ENCODE measurements at regions not wholly inside any gene's neighbourhood (a gene's known extent, or its start where the extent isn't known, plus 50 kb on each side); places are given as distances from the start of the nearest gene placed in this dataset.

DNA sequence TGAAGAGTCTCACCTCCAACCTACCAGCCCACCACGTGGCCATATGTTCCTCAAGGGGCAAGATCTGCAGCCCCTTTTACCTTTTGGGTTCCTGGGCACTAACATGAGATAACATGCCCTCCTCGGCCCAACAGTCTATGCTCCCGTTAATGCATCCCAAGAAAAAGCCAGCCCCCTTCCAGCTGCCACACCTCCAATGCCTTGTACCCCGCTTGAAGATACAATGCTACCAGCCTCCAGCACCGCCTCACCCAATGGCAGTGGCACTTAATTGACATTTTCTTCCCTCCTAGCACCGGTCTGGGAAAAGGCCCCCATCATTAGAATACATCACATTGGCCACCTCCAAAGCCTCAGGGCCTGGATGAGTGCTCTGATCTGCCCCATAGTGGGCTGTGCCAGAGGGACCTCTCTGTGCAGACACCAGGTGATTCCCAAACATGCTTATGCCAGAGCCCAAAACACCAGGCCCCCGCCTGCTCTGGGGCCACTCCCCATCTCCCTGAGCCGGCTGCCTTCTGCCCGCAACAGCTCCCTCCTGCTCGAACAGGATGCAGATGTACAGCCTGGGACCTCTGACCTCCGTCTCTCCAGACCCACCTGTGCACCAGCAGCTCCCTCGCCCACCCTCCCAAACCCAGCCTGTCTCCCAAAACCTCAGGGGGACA is 118.3 kb downstream of the NCOR2 start:
- peaks cover 48% of the 10 kb centered on the region for H3K4me1 ChIP-seq (ENCODE audit: insufficient read depth, low read length)
- CTCF ChIA-PET = no interaction called here
- no peak overlapping the region for H3K27ac Mint-ChIP-seq
- no peak for TF ChIP-seq CTCF (IDR thresholded peaks at IDR 0.05)
- H3K27ac ChIP-seq (ENCODE audit: low read depth in 1 of 2, low read length in 2 of 2) = no peak overlapping the region
- ATAC-seq (ENCODE audit: poor library complexity) (no peak), DNase-seq (no peak)
- H3K9me3 ChIP-seq (ENCODE audit: control insufficient read depth in 1 of 2, insufficient read depth in 1 of 2, low read length in 2 of 2) = no peaks in the 10 kb centered on the region
- H3K4me3 Mint-ChIP-seq = peak overlapping the region; percentile 7
- H3K27me3 Mint-ChIP-seq = no peaks in the 10 kb centered on the region
- intact Hi-C loops (cut with DNase I, micrococcal nuclease) = no loop called here
- H3K4me1 Mint-ChIP-seq (ENCODE audit: low read depth) = peaks cover 39% of the 10 kb centered on the region
- no peaks in the 10 kb centered on the region for H3K9me3 Mint-ChIP-seq
- H3K36me3 Mint-ChIP-seq (ENCODE audit: low read depth) = peaks cover 44% of the 10 kb centered on the region
- no peaks in the 10 kb centered on the region for H3K27me3 ChIP-seq (ENCODE audit: control insufficient read depth in 1 of 2, insufficient read depth in 2 of 2, low read length in 2 of 2)
- peaks cover 51% of the 10 kb centered on the region for H3K36me3 ChIP-seq (ENCODE audit: insufficient read depth, low read length)
- no peak overlapping the region for H3K4me3 ChIP-seq (ENCODE audit: low read length)
- POLR2A ChIA-PET = no interaction called here

- no peaks in the 10 kb centered on the region for H3K9me3 Mint-ChIP-seq
- peak overlapping the region; percentile 7 for H3K4me3 Mint-ChIP-seq
- no peak overlapping the region for H3K27ac Mint-ChIP-seq
- no peak for ATAC-seq (ENCODE audit: poor library complexity)
- Histone ChIP-seq H3K27me3 (ENCODE audit: control insufficient read depth in 1 of 2, insufficient read depth in 2 of 2, low read length in 2 of 2) (no peaks in the 10 kb centered on the region), H3K4me1 (ENCODE audit: insufficient read depth, low read length) (peaks cover 44% of the 10 kb centered on the region), H3K9me3 (ENCODE audit: control insufficient read depth in 1 of 2, insufficient read depth in 1 of 2, low read length in 2 of 2) (no peaks in the 10 kb centered on the region), H3K27ac (ENCODE audit: low read depth in 1 of 2, low read length in 2 of 2) (no peak overlapping the region), H3K4me3 (ENCODE audit: low read length) (no peak overlapping the region), H3K36me3 (ENCODE audit: insufficient read depth, low read length) (peaks cover 51% of the 10 kb centered on the region)
- H3K27me3 Mint-ChIP-seq = no peaks in the 10 kb centered on the region
- H3K36me3 Mint-ChIP-seq (ENCODE audit: low read depth) = peaks cover 47% of the 10 kb centered on the region
- no peak for TF ChIP-seq CTCF (IDR thresholded peaks at IDR 0.05)
- H3K4me1 Mint-ChIP-seq (ENCODE audit: low read depth) = peaks cover 34% of the 10 kb centered on the region
- CTCF ChIA-PET = no interaction called here
- POLR2A ChIA-PET = no interaction called here
- DNase-seq = no peak
- intact Hi-C loops (cut with DNase I, micrococcal nuclease) = no loop called here
These were observed 119.0 kb downstream of the NCOR2 start for GRCh38 chr12:124448241-124448954.

GRCh38 chr12:124446364-124446763 is 121.0 kb downstream of the NCOR2 start:
- Histone ChIP-seq H3K27me3 (ENCODE audit: control insufficient read depth in 1 of 2, insufficient read depth in 2 of 2, low read length in 2 of 2) (no peaks in the 10 kb centered on the region), H3K36me3 (ENCODE audit: insufficient read depth, low read length) (peaks cover 69% of the 10 kb centered on the region), H3K9me3 (ENCODE audit: control insufficient read depth in 1 of 2, insufficient read depth in 1 of 2, low read length in 2 of 2) (no peaks in the 10 kb centered on the region), H3K4me1 (ENCODE audit: insufficient read depth, low read length) (peaks cover 24% of the 10 kb centered on the region), H3K4me3 (ENCODE audit: low read length) (no peak overlapping the region), H3K27ac (ENCODE audit: low read depth in 1 of 2, low read length in 2 of 2) (no peak overlapping the region)
- no peak for DNase-seq
- no peak overlapping the region for H3K4me3 Mint-ChIP-seq
- H3K4me1 Mint-ChIP-seq (ENCODE audit: low read depth) = peaks cover 30% of the 10 kb centered on the region
- H3K27me3 Mint-ChIP-seq = no peaks in the 10 kb centered on the region
- intact Hi-C loops (cut with DNase I, micrococcal nuclease) = no loop called here
- ChIA-PET POLR2A (no interaction called here), CTCF (no interaction called here)
- no peak for ATAC-seq (ENCODE audit: poor library complexity)
- H3K9me3 Mint-ChIP-seq = no peaks in the 10 kb centered on the region
- H3K36me3 Mint-ChIP-seq (ENCODE audit: low read depth) = peaks cover 66% of the 10 kb centered on the region
- H3K27ac Mint-ChIP-seq = no peak overlapping the region
- TF ChIP-seq CTCF (IDR thresholded peaks at IDR 0.05) = no peak

All from CD4-positive, alpha-beta T cell (primary cell).